Bronchial epithelial cell (primary cell): ENCODE measurements at regions not wholly inside any gene's neighbourhood (a gene's known extent, or its start where the extent isn't known, plus 50 kb on each side); places are given as distances from the start of the nearest gene placed in this dataset.
A peak's percentile ranks its signal among the peaks of the same experiment; 100 is the strongest.

Source experiments
- DNase-seq: peaks from one replicate; pipeline ENCODE4 v3.0.0-alpha.2; 2010; ENCODE audit warnings: low read depth
- FAIRE-seq: peaks from 2 replicates; lab custom pipeline; 2011; peaks lifted over from hg19 to GRCh38; lab: Jason Lieb, UNC
- H3K27me3 ChIP-seq: 2 replicates; pipeline ENCODE4 v1.5.1; 2011; ENCODE audit warnings: low read length; ENCODE audit not compliant: control insufficient read depth, insufficient read depth
- H3K36me3 ChIP-seq: 2 replicates; pipeline ENCODE4 v1.5.1; 2011; ENCODE audit warnings: low read length; ENCODE audit not compliant: control insufficient read depth, insufficient read depth
- H3K4me3 ChIP-seq: 2 replicates; pipeline ENCODE4 v1.5.1; 2011; ENCODE audit warnings: mild to moderate bottlenecking, low read depth, low read length, control low read depth
- TF ChIP-seq, protein P1 (sequence below): IDR thresholded peaks from 2 replicates; pipeline ENCODE4 v1.5.1; 2011; ENCODE audit warnings: mild to moderate bottlenecking, moderate library complexity, low read length, control low read depth, inconsistent platforms; ENCODE audit not compliant: insufficient read depth, severe bottlenecking

DNA sequence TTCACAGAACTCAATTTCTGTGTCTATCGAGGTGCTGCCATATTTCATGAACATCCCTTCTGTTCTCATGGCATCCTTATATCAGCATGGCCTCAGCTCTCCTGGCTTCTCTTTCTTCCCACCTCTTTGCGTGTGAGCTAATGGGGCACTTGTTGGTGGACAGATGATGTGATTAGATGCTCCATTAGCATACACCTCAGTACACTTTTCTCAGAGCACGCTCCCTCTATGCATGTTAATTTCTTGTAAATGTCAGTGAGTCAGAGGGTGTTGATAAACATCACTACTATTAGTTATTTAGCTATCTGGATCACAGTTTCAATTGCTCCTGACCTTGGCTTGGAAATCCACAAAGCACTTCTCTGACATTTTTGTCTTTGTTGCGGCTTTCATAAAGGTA, 159.4 kb downstream of the CD8B2 start:
- no peak overlapping the region for H3K4me3 ChIP-seq
- no peaks in the 10 kb centered on the region for H3K36me3 ChIP-seq
- no peaks in the 10 kb centered on the region for H3K27me3 ChIP-seq
- peak; percentile 52 for FAIRE-seq
- DNase-seq, result no peak
- TF ChIP-seq, protein P1, sequence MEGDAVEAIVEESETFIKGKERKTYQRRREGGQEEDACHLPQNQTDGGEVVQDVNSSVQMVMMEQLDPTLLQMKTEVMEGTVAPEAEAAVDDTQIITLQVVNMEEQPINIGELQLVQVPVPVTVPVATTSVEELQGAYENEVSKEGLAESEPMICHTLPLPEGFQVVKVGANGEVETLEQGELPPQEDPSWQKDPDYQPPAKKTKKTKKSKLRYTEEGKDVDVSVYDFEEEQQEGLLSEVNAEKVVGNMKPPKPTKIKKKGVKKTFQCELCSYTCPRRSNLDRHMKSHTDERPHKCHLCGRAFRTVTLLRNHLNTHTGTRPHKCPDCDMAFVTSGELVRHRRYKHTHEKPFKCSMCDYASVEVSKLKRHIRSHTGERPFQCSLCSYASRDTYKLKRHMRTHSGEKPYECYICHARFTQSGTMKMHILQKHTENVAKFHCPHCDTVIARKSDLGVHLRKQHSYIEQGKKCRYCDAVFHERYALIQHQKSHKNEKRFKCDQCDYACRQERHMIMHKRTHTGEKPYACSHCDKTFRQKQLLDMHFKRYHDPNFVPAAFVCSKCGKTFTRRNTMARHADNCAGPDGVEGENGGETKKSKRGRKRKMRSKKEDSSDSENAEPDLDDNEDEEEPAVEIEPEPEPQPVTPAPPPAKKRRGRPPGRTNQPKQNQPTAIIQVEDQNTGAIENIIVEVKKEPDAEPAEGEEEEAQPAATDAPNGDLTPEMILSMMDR, result no peak

- no peak for FAIRE-seq
Observed at GRCh38 chr2:106649306-106649705, 162.1 kb downstream of the CD8B2 start.

DNA sequence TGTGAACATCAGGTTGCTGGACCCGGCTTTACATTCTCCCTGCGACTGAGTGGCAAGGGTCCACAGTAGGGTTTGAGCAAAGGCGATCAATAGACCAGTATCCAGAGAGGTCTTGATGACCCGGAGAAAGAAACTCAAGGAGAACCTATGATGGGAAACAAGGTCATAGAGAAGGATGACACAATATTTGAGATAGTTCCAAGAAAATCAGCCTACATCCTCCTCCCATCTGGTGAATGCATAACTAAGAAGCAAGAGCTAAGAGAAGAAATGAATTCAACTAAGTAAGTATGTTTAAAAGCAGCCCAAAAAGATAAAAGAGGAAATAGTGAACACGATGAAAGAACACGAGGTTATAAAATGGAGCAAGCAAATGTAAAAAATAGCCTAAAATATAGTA, 166.3 kb downstream of the CD8B2 start:
- Histone ChIP-seq H3K27me3 (no peaks in the 10 kb centered on the region), H3K4me3 (no peak overlapping the region), H3K36me3 (no peaks in the 10 kb centered on the region)
- DNase-seq, result no peak
- TF ChIP-seq, protein P1, result no peak
- no peak for FAIRE-seq

More at GRCh38 chr2:106649306-106649705, 162.1 kb downstream of the CD8B2 start:
- Histone ChIP-seq H3K36me3 (no peaks in the 10 kb centered on the region), H3K27me3 (no peaks in the 10 kb centered on the region), H3K4me3 (no peak overlapping the region)
- DNase-seq, result peak; percentile 7
- TF ChIP-seq, protein P1, result no peak

DNA sequence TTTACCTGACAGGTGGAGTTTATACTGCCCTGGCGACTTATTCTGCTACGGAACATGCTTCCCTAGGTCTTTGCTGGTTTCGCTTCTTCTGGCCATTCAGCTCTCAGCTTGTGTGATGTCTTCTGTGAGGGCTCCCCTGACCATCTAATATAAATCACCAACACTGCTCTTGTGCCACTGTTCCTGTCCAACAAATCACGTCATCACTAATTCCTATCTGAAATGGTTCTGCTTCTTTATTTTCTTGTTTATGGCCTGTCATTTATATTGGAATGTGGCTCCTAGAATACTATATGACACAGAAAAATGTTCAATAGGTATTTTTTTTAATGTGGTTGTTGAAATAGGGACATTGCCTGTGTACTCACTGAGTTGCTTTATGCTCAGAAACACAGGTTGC, 171.5 kb downstream of the CD8B2 start:
- TF ChIP-seq, protein P1, result no peak
- no peaks in the 10 kb centered on the region for H3K36me3 ChIP-seq
- H3K4me3 ChIP-seq, result no peak overlapping the region
- no peaks in the 10 kb centered on the region for H3K27me3 ChIP-seq
- DNase-seq (no peak), FAIRE-seq (no peak)

- FAIRE-seq (no peak), DNase-seq (no peak)
- no peaks in the 10 kb centered on the region for H3K27me3 ChIP-seq
- no peaks in the 10 kb centered on the region for H3K36me3 ChIP-seq
- H3K4me3 ChIP-seq, result no peak overlapping the region
- TF ChIP-seq, protein P1, result no peak
Observed at GRCh38 chr2:106664669-106665068, 177.5 kb downstream of the CD8B2 start.

DNA sequence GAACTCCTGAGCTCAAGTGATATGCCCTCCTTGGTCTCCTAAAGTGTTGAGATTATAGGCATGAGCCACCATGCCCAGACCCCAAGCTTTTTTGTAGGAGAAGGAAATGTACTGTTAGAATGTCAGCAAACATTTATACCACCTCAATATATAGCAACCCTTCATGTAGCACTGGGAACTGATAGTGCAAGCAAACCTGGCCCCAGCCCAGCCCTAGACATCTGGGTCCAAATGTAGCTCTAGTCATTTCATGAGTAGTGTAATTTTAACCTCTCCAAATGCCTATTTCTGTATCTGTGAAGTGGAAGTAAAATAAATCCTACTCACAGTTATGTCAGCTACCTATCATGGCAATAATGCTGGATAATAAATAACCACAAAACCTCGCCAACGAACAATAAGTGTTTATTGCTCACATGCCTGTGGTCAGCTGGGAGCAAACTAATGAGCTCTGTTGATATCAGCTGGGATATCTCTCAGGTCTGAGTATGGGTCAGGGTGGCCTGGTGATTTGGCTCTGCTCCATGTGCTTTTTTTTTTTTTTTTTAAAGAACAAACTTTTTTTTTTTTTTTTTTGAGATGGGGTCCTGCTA, 180.4 kb downstream of the CD8B2 start:
- DNase-seq, result no peak
- H3K27me3 ChIP-seq, result no peaks in the 10 kb centered on the region
- H3K36me3 ChIP-seq, result no peaks in the 10 kb centered on the region
- FAIRE-seq, result no peak
- H3K4me3 ChIP-seq, result no peak overlapping the region
- TF ChIP-seq, protein P1, result no peak
